Panc1 (cell line): ENCODE measurements at regions not wholly inside any gene's neighbourhood (a gene's known extent, or its start where the extent isn't known, plus 50 kb on each side); places are given as distances from the start of the nearest gene placed in this dataset.

Source experiments
- ATAC-seq: fragments of 200-7000 bp; cut with Tn5 transposase; 2 replicates; pipeline ENCODE4 v1.9.1; 2020; ENCODE audit warnings: mild to moderate bottlenecking, moderate library complexity
- BruUV-seq: library from RNA; stranded (reverse); fragments of 400-500 nt; replicated peaks from 2 replicates; lab custom pipeline; 2021; lab: Mats Ljungman, UMichigan
- CTCF ChIA-PET: fragments of 300-600 bp; sonication (Branson Sonifier 250); formaldehyde crosslinking; loops from one replicate; lab custom pipeline; 2022; ENCODE audit warnings: antibody characterized with exemption; lab: Charles Lee
- POLR2A ChIA-PET: fragments of 300-600 bp; sonication (Branson Sonifier 250); formaldehyde crosslinking; loops from one replicate; lab custom pipeline; 2022; ENCODE audit warnings: antibody characterized with exemption; lab: Charles Lee
- DNase-seq: peaks from one replicate; pipeline ENCODE4 v3.0.0-alpha.2; 2010; ENCODE audit warnings: low read depth, low spot score
- H3K27ac ChIP-seq: 2 replicates; pipeline ENCODE4 v1.5.1; 2011; ENCODE audit warnings: mild to moderate bottlenecking, low read length, inconsistent platforms
- H3K27me3 ChIP-seq: fragments of 200-500 bp; sonication (Bioruptor generic); 2 replicates; pipeline ENCODE4 v1.6.0; 2014; ENCODE audit warnings: low read length, inconsistent platforms; ENCODE audit not compliant: control insufficient read depth, insufficient read depth
- H3K36me3 ChIP-seq: fragments of 200-500 bp; sonication (Bioruptor generic); 2 replicates; pipeline ENCODE4 v1.5.1; 2014; ENCODE audit warnings: inconsistent platforms, mild to moderate bottlenecking, low read length, moderate library complexity; ENCODE audit not compliant: control insufficient read depth, insufficient read depth
- H3K4me1 ChIP-seq: 2 replicates; pipeline ENCODE4 v1.5.1; 2011; ENCODE audit warnings: inconsistent platforms, mild to moderate bottlenecking, low read length, moderate library complexity; ENCODE audit not compliant: control insufficient read depth, insufficient read depth
- H3K4me3 ChIP-seq, 2 experiments: 2 replicates each; pipeline ENCODE4 v1.5.1; 2011 to 2012; ENCODE audit warnings: low read depth in 2 of 2, low read length in 2 of 2, mild to moderate bottlenecking in 2 of 2, inconsistent platforms in 1 of 2, moderate library complexity in 1 of 2
- H3K9me3 ChIP-seq: fragments of 200-500 bp; sonication (Bioruptor generic); 2 replicates; pipeline ENCODE4 v1.5.1; 2014; ENCODE audit warnings: low read depth, mild to moderate bottlenecking, inconsistent platforms, low read length, moderate library complexity; ENCODE audit not compliant: control insufficient read depth, insufficient read depth
- POLR2AphosphoS5 ChIP-seq: IDR thresholded peaks from 2 replicates; pipeline ENCODE4 v1.6.1; 2012; ENCODE audit warnings: mild to moderate bottlenecking, low read depth, low read length, moderate library complexity
- SIN3A ChIP-seq: IDR thresholded peaks from 2 replicates; pipeline ENCODE4 v1.6.1; 2012; ENCODE audit warnings: low read depth, mild to moderate bottlenecking, low read length, moderate library complexity, borderline replicate concordance; ENCODE audit not compliant: insufficient read depth
- TCF7L2 ChIP-seq: IDR thresholded peaks from 2 replicates; pipeline ENCODE4 v1.6.1; 2011; ENCODE audit warnings: mild to moderate bottlenecking, low read depth, low read length, inconsistent platforms
- in situ Hi-C: cut with HindIII; loops from 2 replicates; pipeline ENCODE4 v1.10.0; 2016; ENCODE audit warnings: low sequenced_read_pairs, low pct_unique_long_range_greater_than_20kb
- intact Hi-C: fragments of 100-400 bp; cut with micrococcal nuclease; formaldehyde crosslinking; loops from one replicate; pipeline ENCODE4 v1.10.0; 2022; ENCODE audit not compliant: unreplicated experiment
- TF ChIP-seq, protein P1 (sequence below): fragments of 450-650 bp; IDR thresholded peaks from 2 replicates; pipeline ENCODE4 v1.5.1; 2017; ENCODE audit warnings: mild to moderate bottlenecking
- TF ChIP-seq, protein P2 (sequence below), 2 experiments: IDR thresholded peaks; 2 replicates each; pipeline ENCODE4 v1.6.1; 2011 to 2012; ENCODE audit warnings: low read depth in 2 of 2, control low read depth in 1 of 2, low read length in 1 of 2, mild to moderate bottlenecking in 1 of 2, moderate library complexity in 1 of 2; ENCODE audit not compliant: insufficient read depth in 1 of 2

DNA sequence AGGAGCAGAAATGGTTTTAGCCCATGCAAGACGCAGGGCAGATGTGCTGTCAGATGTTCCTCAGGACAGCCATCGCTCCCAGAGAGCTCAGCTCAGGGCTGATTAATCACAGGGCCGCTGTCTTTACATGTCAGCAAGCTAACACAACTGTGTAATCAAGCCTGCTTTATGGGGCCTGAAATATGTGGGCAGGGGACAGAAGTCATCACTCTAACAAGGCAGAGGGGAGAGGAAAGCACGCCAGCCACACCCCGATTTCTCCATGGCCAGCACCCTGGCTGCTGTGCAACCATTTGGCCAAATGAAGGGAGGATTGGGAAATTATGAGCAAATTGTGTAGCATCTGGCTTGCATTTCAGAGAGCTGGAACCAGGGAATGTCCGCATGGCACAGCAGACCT lies 368.8 kb downstream of the NPHP4 start:
- Histone ChIP-seq H3K27me3 (peaks cover 8% of the 10 kb centered on the region), H3K4me3 (no peak overlapping the region), H3K27ac (no peak overlapping the region), H3K36me3 (no peaks in the 10 kb centered on the region), H3K4me1 (no peaks in the 10 kb centered on the region), H3K9me3 (no peaks in the 10 kb centered on the region)
- no TSS peak for BruUV-seq
- TF ChIP-seq TCF7L2, result no peak
- TF ChIP-seq, protein P1, sequence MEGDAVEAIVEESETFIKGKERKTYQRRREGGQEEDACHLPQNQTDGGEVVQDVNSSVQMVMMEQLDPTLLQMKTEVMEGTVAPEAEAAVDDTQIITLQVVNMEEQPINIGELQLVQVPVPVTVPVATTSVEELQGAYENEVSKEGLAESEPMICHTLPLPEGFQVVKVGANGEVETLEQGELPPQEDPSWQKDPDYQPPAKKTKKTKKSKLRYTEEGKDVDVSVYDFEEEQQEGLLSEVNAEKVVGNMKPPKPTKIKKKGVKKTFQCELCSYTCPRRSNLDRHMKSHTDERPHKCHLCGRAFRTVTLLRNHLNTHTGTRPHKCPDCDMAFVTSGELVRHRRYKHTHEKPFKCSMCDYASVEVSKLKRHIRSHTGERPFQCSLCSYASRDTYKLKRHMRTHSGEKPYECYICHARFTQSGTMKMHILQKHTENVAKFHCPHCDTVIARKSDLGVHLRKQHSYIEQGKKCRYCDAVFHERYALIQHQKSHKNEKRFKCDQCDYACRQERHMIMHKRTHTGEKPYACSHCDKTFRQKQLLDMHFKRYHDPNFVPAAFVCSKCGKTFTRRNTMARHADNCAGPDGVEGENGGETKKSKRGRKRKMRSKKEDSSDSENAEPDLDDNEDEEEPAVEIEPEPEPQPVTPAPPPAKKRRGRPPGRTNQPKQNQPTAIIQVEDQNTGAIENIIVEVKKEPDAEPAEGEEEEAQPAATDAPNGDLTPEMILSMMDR, result no peak
- TF ChIP-seq, protein P2, sequence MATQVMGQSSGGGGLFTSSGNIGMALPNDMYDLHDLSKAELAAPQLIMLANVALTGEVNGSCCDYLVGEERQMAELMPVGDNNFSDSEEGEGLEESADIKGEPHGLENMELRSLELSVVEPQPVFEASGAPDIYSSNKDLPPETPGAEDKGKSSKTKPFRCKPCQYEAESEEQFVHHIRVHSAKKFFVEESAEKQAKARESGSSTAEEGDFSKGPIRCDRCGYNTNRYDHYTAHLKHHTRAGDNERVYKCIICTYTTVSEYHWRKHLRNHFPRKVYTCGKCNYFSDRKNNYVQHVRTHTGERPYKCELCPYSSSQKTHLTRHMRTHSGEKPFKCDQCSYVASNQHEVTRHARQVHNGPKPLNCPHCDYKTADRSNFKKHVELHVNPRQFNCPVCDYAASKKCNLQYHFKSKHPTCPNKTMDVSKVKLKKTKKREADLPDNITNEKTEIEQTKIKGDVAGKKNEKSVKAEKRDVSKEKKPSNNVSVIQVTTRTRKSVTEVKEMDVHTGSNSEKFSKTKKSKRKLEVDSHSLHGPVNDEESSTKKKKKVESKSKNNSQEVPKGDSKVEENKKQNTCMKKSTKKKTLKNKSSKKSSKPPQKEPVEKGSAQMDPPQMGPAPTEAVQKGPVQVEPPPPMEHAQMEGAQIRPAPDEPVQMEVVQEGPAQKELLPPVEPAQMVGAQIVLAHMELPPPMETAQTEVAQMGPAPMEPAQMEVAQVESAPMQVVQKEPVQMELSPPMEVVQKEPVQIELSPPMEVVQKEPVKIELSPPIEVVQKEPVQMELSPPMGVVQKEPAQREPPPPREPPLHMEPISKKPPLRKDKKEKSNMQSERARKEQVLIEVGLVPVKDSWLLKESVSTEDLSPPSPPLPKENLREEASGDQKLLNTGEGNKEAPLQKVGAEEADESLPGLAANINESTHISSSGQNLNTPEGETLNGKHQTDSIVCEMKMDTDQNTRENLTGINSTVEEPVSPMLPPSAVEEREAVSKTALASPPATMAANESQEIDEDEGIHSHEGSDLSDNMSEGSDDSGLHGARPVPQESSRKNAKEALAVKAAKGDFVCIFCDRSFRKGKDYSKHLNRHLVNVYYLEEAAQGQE (IDR thresholded peaks at IDR 0.05; ENCODE audit: insufficient read depth in 1 of 2, low read depth in 2 of 2, low read length in 1 of 2), result no peak
- no peak for TF ChIP-seq POLR2AphosphoS5
- TF ChIP-seq SIN3A, result no peak
- ChIA-PET POLR2A (no interaction called here), CTCF (interaction anchor here (0.6 kb wide), 1 partner anchor 781 kb away, joined by 3 read pairs; no protein-coding TSS in a partner anchor)
- DNase-seq (no peak), ATAC-seq (no peak)
- intact Hi-C loops, result loop anchor here (5.0 kb wide), 1 partner anchor 111 kb away; no protein-coding TSS in a partner anchor
- in situ Hi-C loops, result no loop called here

GRCh38 chr1:5622412-5622811 lies 369.8 kb downstream of the NPHP4 start:
- ATAC-seq, result no peak
- no peaks in the 10 kb centered on the region for H3K9me3 ChIP-seq
- intact Hi-C loops, result loop anchor here (5.0 kb wide), 1 partner anchor 110 kb away; no protein-coding TSS in a partner anchor
- H3K27ac ChIP-seq, result no peak overlapping the region
- H3K36me3 ChIP-seq, result no peaks in the 10 kb centered on the region
- no peaks in the 10 kb centered on the region for H3K4me1 ChIP-seq
- TF ChIP-seq, protein P2 (IDR thresholded peaks at IDR 0.05; ENCODE audit: insufficient read depth in 1 of 2, low read depth in 2 of 2, low read length in 1 of 2), result no peak
- TF ChIP-seq SIN3A (no peak), POLR2AphosphoS5 (no peak), TCF7L2 (no peak)
- TF ChIP-seq, protein P1, result no peak
- in situ Hi-C loops, result no loop called here
- no peak overlapping the region for H3K4me3 ChIP-seq
- CTCF ChIA-PET, result no interaction called here
- no TSS peak for BruUV-seq
- peaks cover 8% of the 10 kb centered on the region for H3K27me3 ChIP-seq
- DNase-seq, result no peak
- POLR2A ChIA-PET, result no interaction called here
